ENCODE measurements at regions not wholly inside any gene's neighbourhood (a gene's known extent, or its start where the extent isn't known, plus 50 kb on each side); places are given as distances from the start of the nearest gene placed in this dataset.

GRCh38 chr12:114293073-114293472 is 112.9 kb downstream of the TBX5 start:
- Histone ChIP-seq H3K4me2 (no peak overlapping the region), H3K9ac (no peak overlapping the region), H3K79me2 (ENCODE audit: insufficient read depth, low read depth) (no peaks in the 10 kb centered on the region), H3K4me3 (IDR thresholded peaks at IDR 0.05; ENCODE audit: insufficient read depth, low read depth, low read length) (no peak overlapping the region), H3K27me3 (ENCODE audit: insufficient read depth, low read depth) (no peaks in the 10 kb centered on the region), H3K27ac (no peak overlapping the region), H3K36me3 (ENCODE audit: insufficient read depth) (no peaks in the 10 kb centered on the region), H3K4me1 (ENCODE audit: low read depth, poor library complexity, severe bottlenecking) (no peaks in the 10 kb centered on the region), H2AFZ (ENCODE audit: low read depth) (no peak overlapping the region), H4K20me1 (ENCODE audit: insufficient read depth) (no peaks in the 10 kb centered on the region)
- no peak for TF ChIP-seq CTCF (conservative IDR thresholded peaks at IDR 0.05; ENCODE audit: low read depth, low read length)

GRCh38 chr12:114291389-114292060 is 114.4 kb downstream of the TBX5 start:
- H3K9ac ChIP-seq: no peak overlapping the region
- H3K27ac ChIP-seq: no peak overlapping the region
- H3K36me3 ChIP-seq (ENCODE audit: insufficient read depth): no peaks in the 10 kb centered on the region
- H3K4me2 ChIP-seq: no peak overlapping the region
- H3K79me2 ChIP-seq (ENCODE audit: insufficient read depth, low read depth): no peaks in the 10 kb centered on the region
- H2AFZ ChIP-seq (ENCODE audit: low read depth): no peak overlapping the region
- no peak for TF ChIP-seq CTCF (conservative IDR thresholded peaks at IDR 0.05; ENCODE audit: low read depth, low read length)
- H3K4me3 ChIP-seq (IDR thresholded peaks at IDR 0.05; ENCODE audit: insufficient read depth, low read depth, low read length): no peak overlapping the region
- H3K4me1 ChIP-seq (ENCODE audit: low read depth, poor library complexity, severe bottlenecking): no peaks in the 10 kb centered on the region
- H4K20me1 ChIP-seq (ENCODE audit: insufficient read depth): no peaks in the 10 kb centered on the region
- no peaks in the 10 kb centered on the region for H3K27me3 ChIP-seq (ENCODE audit: insufficient read depth, low read depth)

- no peaks in the 10 kb centered on the region for H3K27me3 ChIP-seq (ENCODE audit: insufficient read depth, low read depth)
- no peak overlapping the region for H3K27ac ChIP-seq
- H2AFZ ChIP-seq (ENCODE audit: low read depth): no peak overlapping the region
- H3K4me1 ChIP-seq (ENCODE audit: low read depth, poor library complexity, severe bottlenecking): no peaks in the 10 kb centered on the region
- H4K20me1 ChIP-seq (ENCODE audit: insufficient read depth): no peaks in the 10 kb centered on the region
- no peaks in the 10 kb centered on the region for H3K36me3 ChIP-seq (ENCODE audit: insufficient read depth)
- H3K4me3 ChIP-seq (IDR thresholded peaks at IDR 0.05; ENCODE audit: insufficient read depth, low read depth, low read length): no peak overlapping the region
- TF ChIP-seq CTCF (conservative IDR thresholded peaks at IDR 0.05; ENCODE audit: low read depth, low read length): no peak
- H3K9ac ChIP-seq: no peak overlapping the region
- H3K79me2 ChIP-seq (ENCODE audit: insufficient read depth, low read depth): no peaks in the 10 kb centered on the region
- no peak overlapping the region for H3K4me2 ChIP-seq
Observed at GRCh38 chr12:114287821-114288525, 118.0 kb downstream of the TBX5 start.

- Histone ChIP-seq H3K4me3 (IDR thresholded peaks at IDR 0.05; ENCODE audit: insufficient read depth, low read depth, low read length) (no peak overlapping the region), H4K20me1 (ENCODE audit: insufficient read depth) (no peaks in the 10 kb centered on the region), H3K36me3 (ENCODE audit: insufficient read depth) (no peaks in the 10 kb centered on the region), H3K27me3 (ENCODE audit: insufficient read depth, low read depth) (no peaks in the 10 kb centered on the region), H3K4me1 (ENCODE audit: low read depth, poor library complexity, severe bottlenecking) (no peaks in the 10 kb centered on the region), H3K79me2 (ENCODE audit: insufficient read depth, low read depth) (no peaks in the 10 kb centered on the region), H3K27ac (no peak overlapping the region), H3K9ac (no peak overlapping the region), H2AFZ (ENCODE audit: low read depth) (no peak overlapping the region), H3K4me2 (no peak overlapping the region)
- no peak for TF ChIP-seq CTCF (conservative IDR thresholded peaks at IDR 0.05; ENCODE audit: low read depth, low read length)
Observed at GRCh38 chr12:114286145-114286544, 119.8 kb downstream of the TBX5 start.

Data from KMS-11 (cell line).